Adrenal gland (tissue), 9 donors: ENCODE measurements at regions not wholly inside any gene's neighbourhood (a gene's known extent, or its start where the extent isn't known, plus 50 kb on each side); places are given as distances from the start of the nearest gene placed in this dataset.

Experiments
- DNase-seq, 7 donors: peaks; one replicate each; pipeline ENCODE4 v3.0.0-alpha.2; 2019 to 2020
- H3K27ac ChIP-seq, 5 donors: fragments of 200-600 bp; sonication (generic) in 4 of 5; 1 replicate in 3 of 5; 2 replicates in 2 of 5; pipeline versions ENCODE4 v1.5.1 to v1.8.0; 2016 to 2020; ENCODE audit warnings: mild to moderate bottlenecking in 1 of 5
- H3K27me3 ChIP-seq: fragments of 200-600 bp; 2 replicates; pipeline ENCODE4 v1.8.0; 2021
- H3K36me3 ChIP-seq, 2 donors: fragments of 200-600 bp; replicated peaks in 1 of 2; 1 replicate in 1 of 2; 2 replicates in 1 of 2; pipeline versions ENCODE4 v1.5.1 to v1.8.0; 2018 to 2022
- H3K4me1 ChIP-seq, 2 donors: fragments of 200-600 bp; replicated peaks in 1 of 2; 1 replicate in 1 of 2; 2 replicates in 1 of 2; pipeline versions ENCODE4 v1.5.1 to v1.8.0; 2018 to 2021
- H3K4me3 ChIP-seq, 4 donors: fragments of 200-600 bp; sonication (generic) in 3 of 4; one replicate each; pipeline ENCODE4 v1.5.1; 2016 to 2018
- H3K9me3 ChIP-seq, 3 donors: fragments of 200-600 bp; sonication (generic) in 1 of 3; replicated peaks in 1 of 3; 1 replicate in 2 of 3; 2 replicates in 1 of 3; pipeline versions ENCODE4 v1.5.1 to v1.8.0; 2016 to 2021
- POLR2A ChIP-seq, 2 donors: fragments of 450-650 bp; IDR thresholded peaks; one replicate each; pipeline ENCODE4 v1.6.1; 2017; ENCODE audit warnings: antibody characterized with exemption in 2 of 2, mild to moderate bottlenecking in 2 of 2, moderate library complexity in 1 of 2
- WGBS, 4 donors: extraction: QIAGEN DNeasy Blood & Tissue Kit in 2 of 4; methylation state at CpG; one replicate each; pipeline versions ENCODE4 v1.1.5 to v1.1.7; 2013 to 2017; 5-methylcytosine and 5-hydroxymethylcytosine counted together
- intact Hi-C, 2 donors: fragments of 100-400 bp; cut with DNase I; formaldehyde crosslinking; loops; one replicate each; pipeline versions ENCODE4 v1.14.1 to v1.15.0; 2022 to 2023
- TF ChIP-seq, protein P1 (sequence below), 6 experiments: fragments of 450-650 bp in 4 of 6; fragments of 200-600 bp in 2 of 6; sonication (generic) in 1 of 6; IDR thresholded peaks; 1 replicate in 5 of 6; 2 replicates in 1 of 6; pipeline versions ENCODE4 v1.5.1 to v1.8.0; 2016 to 2021; ENCODE audit warnings: antibody characterized with exemption in 6 of 6, mild to moderate bottlenecking in 2 of 6, moderate library complexity in 1 of 6
- donor health status: healthy with polysubstance abuse.
- donor health status: Bipolar disorder and iron deficiency.
- donor health status: DM: yes; HTN: yes; CAD: no.
- donor health status: DM: no; HTN: no; CAD: no.
- donor health status: DM: no; HTN: no; CAD: no.

DNA sequence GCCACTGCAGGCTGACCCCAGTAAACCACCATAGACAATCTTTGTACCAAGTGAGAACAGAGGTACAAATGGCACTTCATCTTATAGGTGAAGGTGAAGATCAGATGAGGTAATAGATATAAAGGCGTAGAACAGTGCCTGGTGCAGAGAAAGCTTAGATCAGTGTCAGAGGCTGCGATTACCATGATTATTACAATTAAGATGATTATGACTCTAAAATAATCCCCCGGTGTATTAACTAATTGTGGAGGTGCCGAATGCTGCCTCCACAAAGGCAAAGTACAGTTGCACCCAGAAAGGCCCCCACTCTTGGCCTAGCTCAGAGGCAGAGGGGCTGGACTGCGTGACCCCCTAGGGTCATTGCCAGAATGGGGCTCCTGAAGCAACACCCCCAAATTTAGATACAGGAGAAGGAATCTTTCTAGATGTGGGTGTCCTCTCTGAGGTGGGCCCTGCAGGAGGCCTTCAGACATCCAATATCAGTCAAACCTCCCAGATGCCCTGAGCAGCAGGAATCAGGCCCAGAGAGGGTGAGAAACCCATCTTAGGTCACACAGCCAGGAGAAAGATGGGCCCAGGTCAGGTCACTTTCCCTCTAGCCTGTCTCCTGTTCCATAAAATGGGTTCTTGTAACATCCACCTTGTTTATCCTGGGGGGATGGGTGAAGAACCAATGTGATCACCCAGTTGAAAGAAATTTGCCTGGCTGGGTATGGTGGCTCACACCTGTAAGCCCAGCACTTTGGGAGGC, 139.8 kb downstream of the PHETA1 start:
- intact Hi-C loops: no loop called here
- peaks cover 16% of the 10 kb centered on the region for H3K27me3 ChIP-seq
- no peak overlapping the region for H3K4me3 ChIP-seq
- H3K9me3 ChIP-seq: no peaks in the 10 kb centered on the region
- no peaks in the 10 kb centered on the region for H3K36me3 ChIP-seq
- TF ChIP-seq, protein P1, sequence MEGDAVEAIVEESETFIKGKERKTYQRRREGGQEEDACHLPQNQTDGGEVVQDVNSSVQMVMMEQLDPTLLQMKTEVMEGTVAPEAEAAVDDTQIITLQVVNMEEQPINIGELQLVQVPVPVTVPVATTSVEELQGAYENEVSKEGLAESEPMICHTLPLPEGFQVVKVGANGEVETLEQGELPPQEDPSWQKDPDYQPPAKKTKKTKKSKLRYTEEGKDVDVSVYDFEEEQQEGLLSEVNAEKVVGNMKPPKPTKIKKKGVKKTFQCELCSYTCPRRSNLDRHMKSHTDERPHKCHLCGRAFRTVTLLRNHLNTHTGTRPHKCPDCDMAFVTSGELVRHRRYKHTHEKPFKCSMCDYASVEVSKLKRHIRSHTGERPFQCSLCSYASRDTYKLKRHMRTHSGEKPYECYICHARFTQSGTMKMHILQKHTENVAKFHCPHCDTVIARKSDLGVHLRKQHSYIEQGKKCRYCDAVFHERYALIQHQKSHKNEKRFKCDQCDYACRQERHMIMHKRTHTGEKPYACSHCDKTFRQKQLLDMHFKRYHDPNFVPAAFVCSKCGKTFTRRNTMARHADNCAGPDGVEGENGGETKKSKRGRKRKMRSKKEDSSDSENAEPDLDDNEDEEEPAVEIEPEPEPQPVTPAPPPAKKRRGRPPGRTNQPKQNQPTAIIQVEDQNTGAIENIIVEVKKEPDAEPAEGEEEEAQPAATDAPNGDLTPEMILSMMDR (IDR thresholded peaks at IDR 0.05): no peak
- TF ChIP-seq POLR2A (IDR thresholded peaks at IDR 0.05): no peak
- H3K27ac ChIP-seq: no peak overlapping the region
- no peak for DNase-seq
- WGBS, 4 donors: 87 to 94% (median 92%) methylated on average over 4 to 5 of the region's 5 CpGs
- H3K4me1 ChIP-seq: no peaks in the 10 kb centered on the region

DNA sequence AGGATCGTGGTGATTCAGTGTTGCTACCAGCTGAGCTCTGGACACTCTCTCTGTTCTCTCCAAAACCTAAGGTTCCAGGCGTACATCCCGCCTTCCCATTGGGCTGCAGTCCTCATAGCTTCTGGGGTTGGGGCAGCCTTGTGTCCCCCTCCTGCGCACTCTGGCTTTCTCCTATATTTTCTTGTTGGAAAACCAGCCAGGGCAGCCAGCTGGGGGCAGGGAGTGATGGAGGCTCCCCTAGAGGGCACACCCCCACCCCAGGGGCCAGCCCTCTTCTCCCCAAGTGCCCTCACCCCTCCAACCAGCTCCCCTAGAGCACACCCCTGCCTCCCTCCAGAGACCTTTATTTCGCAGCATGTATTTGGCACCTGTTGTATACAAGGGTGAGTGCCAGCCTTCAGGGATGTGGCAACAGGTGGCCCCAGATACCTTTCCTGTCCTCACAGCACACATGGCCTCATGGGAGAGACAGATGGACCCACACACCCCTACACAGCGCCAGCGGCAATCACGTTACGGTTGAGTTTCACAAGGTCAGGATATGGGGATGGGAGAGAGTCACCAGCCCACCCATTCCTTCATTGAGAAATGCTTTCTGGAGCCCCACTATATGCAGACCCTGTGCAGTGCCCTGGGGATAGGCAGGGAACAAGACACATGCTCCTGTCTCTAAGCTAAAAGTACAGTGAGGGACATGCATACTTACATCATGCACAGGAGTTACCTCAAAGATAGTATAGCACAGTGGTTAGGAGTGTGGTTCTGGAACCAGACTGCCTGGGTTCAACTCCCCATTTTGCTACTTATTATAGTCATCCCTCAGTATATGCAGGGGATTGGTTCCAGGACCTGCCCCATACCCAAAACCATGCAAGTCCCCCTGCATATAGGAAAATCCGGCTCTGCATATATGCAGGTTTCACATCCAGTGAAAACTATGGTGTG, 141.1 kb downstream of the PHETA1 start:
- Histone ChIP-seq H3K9me3 (no peaks in the 10 kb centered on the region), H3K27ac (no peak overlapping the region), H3K4me3 (no peak overlapping the region), H3K36me3 (no peaks in the 10 kb centered on the region), H3K27me3 (peaks cover 16% of the 10 kb centered on the region), H3K4me1 (no peaks in the 10 kb centered on the region)
- TF ChIP-seq POLR2A (IDR thresholded peaks at IDR 0.05): no peak
- TF ChIP-seq, protein P1 (IDR thresholded peaks at IDR 0.05): no peak
- WGBS, 4 donors: 78 to 95% (median 85%) methylated on average over 9 to 10 of the region's 10 CpGs
- DNase-seq: no peak
- intact Hi-C loops: no loop called here

DNA sequence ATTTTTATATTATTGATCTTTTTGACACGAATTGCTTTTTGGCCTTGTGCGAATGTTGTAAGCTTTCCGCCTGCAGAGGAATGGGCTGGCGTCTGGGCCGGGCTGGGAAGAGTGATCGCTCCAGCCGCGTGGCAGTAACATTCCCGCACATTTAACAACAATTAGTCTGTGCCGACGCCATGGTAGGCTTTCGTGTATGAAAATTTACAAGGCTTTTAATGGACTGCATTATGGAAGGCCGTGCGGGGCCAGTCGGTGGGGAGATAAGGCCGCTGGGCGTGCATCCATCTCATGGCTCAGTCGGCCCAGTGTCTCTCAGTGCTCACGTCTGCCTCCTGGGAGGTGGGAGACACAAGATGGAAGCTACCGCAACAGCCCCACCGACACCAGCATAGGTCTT, 142.2 kb downstream of the PHETA1 start:
- no peaks in the 10 kb centered on the region for H3K4me1 ChIP-seq
- TF ChIP-seq POLR2A (IDR thresholded peaks at IDR 0.05): no peak
- TF ChIP-seq, protein P1 (IDR thresholded peaks at IDR 0.05): no peak
- no peak overlapping the region for H3K4me3 ChIP-seq
- no peak for DNase-seq
- H3K9me3 ChIP-seq: no peaks in the 10 kb centered on the region
- intact Hi-C loops: no loop called here
- 73 to 86% (median 83%) methylated on average over 15 to 21 of the region's 21 CpGs for WGBS, 4 donors
- no peaks in the 10 kb centered on the region for H3K36me3 ChIP-seq
- H3K27me3 ChIP-seq: peaks cover 16% of the 10 kb centered on the region
- no peak overlapping the region for H3K27ac ChIP-seq

DNA sequence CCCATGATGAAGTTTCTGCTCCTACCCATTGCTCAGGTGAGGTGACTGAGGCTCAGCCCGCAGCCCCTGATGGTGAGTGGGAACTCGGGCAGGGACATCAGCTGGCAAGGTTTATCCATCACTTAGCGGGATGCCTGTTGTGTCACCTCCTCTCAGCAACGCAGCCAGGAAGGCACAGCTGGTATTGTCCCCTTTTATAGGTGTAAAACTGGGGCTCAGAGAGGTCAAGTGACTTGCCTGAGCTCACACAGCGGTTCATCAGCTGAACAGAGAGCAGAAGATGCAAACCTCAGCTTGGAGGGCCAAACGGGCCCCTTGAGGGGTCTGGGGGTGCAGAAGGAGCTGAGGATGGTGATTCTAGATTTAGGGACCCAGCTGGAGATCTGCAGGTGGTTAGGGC, 143.6 kb downstream of the PHETA1 start:
- intact Hi-C loops: no loop called here
- TF ChIP-seq, protein P1 (IDR thresholded peaks at IDR 0.05): no peak
- no peak for TF ChIP-seq POLR2A (IDR thresholded peaks at IDR 0.05)
- H3K4me1 ChIP-seq: no peaks in the 10 kb centered on the region
- no peak overlapping the region for H3K27ac ChIP-seq
- no peak for DNase-seq
- 79 to 85% (median 80%) methylated on average over 6 of the region's 6 CpGs for WGBS, 4 donors
- no peaks in the 10 kb centered on the region for H3K9me3 ChIP-seq
- H3K27me3 ChIP-seq: peaks cover 7% of the 10 kb centered on the region
- no peak overlapping the region for H3K4me3 ChIP-seq
- H3K36me3 ChIP-seq: no peaks in the 10 kb centered on the region
